ENCODE measurements at regions not wholly inside any gene's neighbourhood (a gene's known extent, or its start where the extent isn't known, plus 50 kb on each side); places are given as distances from the start of the nearest gene placed in this dataset.

DNA sequence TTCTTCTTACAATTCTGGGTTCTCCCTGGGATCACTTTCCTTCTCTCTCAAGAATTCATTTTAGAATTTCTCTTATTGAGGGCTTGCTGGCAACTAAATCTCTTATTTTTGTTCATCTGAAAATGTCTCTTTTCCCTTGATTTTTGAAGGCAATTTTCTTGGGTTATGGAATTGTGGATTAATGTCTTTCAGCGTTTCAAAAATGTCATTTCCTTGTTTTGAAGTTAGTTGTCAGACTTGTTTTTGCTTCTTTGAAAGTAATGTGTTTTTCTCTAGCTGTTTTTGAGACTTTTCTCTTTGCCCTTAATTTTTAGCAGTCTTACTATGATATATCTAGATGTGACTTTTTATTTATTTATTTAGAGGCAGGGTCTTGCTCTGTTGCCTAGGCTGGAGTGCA lies 205.7 kb downstream of the CHIC2 start:
- TF ChIP-seq EP300 (conservative IDR thresholded peaks at IDR 0.05; ENCODE audit: poor library complexity, severe bottlenecking) (no peak), POLR2AphosphoS5 (IDR thresholded peaks at IDR 0.05) (no peak), EZH2 (IDR thresholded peaks at IDR 0.05; ENCODE audit: borderline replicate concordance, insufficient read depth, low read length, poor library complexity, severe bottlenecking) (no peak), TAF1 (IDR thresholded peaks at IDR 0.05; ENCODE audit: low read depth) (no peak), MXI1 (conservative IDR thresholded peaks at IDR 0.05; ENCODE audit: poor library complexity, severe bottlenecking) (no peak)
- TF ChIP-seq, protein P1, sequence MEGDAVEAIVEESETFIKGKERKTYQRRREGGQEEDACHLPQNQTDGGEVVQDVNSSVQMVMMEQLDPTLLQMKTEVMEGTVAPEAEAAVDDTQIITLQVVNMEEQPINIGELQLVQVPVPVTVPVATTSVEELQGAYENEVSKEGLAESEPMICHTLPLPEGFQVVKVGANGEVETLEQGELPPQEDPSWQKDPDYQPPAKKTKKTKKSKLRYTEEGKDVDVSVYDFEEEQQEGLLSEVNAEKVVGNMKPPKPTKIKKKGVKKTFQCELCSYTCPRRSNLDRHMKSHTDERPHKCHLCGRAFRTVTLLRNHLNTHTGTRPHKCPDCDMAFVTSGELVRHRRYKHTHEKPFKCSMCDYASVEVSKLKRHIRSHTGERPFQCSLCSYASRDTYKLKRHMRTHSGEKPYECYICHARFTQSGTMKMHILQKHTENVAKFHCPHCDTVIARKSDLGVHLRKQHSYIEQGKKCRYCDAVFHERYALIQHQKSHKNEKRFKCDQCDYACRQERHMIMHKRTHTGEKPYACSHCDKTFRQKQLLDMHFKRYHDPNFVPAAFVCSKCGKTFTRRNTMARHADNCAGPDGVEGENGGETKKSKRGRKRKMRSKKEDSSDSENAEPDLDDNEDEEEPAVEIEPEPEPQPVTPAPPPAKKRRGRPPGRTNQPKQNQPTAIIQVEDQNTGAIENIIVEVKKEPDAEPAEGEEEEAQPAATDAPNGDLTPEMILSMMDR (IDR thresholded peaks at IDR 0.05; ENCODE audit: poor library complexity, severe bottlenecking) = no peak
- TF ChIP-seq, protein P2, sequence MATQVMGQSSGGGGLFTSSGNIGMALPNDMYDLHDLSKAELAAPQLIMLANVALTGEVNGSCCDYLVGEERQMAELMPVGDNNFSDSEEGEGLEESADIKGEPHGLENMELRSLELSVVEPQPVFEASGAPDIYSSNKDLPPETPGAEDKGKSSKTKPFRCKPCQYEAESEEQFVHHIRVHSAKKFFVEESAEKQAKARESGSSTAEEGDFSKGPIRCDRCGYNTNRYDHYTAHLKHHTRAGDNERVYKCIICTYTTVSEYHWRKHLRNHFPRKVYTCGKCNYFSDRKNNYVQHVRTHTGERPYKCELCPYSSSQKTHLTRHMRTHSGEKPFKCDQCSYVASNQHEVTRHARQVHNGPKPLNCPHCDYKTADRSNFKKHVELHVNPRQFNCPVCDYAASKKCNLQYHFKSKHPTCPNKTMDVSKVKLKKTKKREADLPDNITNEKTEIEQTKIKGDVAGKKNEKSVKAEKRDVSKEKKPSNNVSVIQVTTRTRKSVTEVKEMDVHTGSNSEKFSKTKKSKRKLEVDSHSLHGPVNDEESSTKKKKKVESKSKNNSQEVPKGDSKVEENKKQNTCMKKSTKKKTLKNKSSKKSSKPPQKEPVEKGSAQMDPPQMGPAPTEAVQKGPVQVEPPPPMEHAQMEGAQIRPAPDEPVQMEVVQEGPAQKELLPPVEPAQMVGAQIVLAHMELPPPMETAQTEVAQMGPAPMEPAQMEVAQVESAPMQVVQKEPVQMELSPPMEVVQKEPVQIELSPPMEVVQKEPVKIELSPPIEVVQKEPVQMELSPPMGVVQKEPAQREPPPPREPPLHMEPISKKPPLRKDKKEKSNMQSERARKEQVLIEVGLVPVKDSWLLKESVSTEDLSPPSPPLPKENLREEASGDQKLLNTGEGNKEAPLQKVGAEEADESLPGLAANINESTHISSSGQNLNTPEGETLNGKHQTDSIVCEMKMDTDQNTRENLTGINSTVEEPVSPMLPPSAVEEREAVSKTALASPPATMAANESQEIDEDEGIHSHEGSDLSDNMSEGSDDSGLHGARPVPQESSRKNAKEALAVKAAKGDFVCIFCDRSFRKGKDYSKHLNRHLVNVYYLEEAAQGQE (IDR thresholded peaks at IDR 0.05; ENCODE audit: borderline replicate concordance) = no peak
